Lower leg skin (tissue), 3 donors: ENCODE measurements at regions not wholly inside any gene's neighbourhood (a gene's known extent, or its start where the extent isn't known, plus 50 kb on each side); places are given as distances from the start of the nearest gene placed in this dataset.

Source experiments
- POLR2A ChIP-seq, 2 donors: fragments of 450-650 bp; IDR thresholded peaks; one replicate each; pipeline ENCODE4 v1.6.1; 2016 to 2017; ENCODE audit warnings: antibody characterized with exemption in 2 of 2, mild to moderate bottlenecking in 1 of 2, moderate library complexity in 1 of 2
- TF ChIP-seq, protein P1 (sequence below), 3 donors: fragments of 450-650 bp; IDR thresholded peaks; one replicate each; pipeline ENCODE4 v1.5.1; 2016; ENCODE audit warnings: antibody characterized with exemption in 3 of 3, mild to moderate bottlenecking in 3 of 3, moderate library complexity in 2 of 3

DNA sequence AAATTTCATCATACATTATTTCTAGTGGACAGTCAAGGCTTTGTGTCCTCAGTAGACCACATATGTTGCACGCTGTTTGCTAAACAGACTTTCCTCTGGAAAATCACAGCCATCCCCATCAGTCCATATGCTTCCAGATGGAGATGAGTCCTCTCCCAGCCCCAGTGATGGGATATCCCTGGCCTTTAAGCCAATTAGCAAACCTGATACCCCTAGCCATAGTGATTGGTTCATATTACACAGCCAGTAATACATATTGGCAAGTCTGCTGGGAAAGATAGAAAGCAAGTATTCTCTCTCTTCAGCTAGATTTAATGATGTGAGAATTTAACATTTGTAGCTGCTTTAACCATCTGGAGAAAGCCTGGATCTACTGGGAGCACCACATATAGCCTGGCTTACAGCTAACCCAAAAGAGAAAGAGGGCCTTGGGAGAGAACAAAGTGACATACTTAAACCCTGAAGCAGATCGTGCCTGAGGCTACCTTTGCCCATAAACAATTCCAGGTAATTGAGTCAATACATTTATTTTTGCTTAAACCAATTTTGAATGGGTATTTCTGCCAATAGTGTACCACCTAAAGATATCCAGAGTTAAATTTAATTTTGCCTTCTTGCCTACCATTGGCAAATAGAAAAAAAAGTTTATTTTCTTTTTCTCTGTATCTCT is 103.5 kb upstream of the HIVEP1 start:
- TF ChIP-seq, protein P1, sequence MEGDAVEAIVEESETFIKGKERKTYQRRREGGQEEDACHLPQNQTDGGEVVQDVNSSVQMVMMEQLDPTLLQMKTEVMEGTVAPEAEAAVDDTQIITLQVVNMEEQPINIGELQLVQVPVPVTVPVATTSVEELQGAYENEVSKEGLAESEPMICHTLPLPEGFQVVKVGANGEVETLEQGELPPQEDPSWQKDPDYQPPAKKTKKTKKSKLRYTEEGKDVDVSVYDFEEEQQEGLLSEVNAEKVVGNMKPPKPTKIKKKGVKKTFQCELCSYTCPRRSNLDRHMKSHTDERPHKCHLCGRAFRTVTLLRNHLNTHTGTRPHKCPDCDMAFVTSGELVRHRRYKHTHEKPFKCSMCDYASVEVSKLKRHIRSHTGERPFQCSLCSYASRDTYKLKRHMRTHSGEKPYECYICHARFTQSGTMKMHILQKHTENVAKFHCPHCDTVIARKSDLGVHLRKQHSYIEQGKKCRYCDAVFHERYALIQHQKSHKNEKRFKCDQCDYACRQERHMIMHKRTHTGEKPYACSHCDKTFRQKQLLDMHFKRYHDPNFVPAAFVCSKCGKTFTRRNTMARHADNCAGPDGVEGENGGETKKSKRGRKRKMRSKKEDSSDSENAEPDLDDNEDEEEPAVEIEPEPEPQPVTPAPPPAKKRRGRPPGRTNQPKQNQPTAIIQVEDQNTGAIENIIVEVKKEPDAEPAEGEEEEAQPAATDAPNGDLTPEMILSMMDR (IDR thresholded peaks at IDR 0.05), result no peak
- no peak for TF ChIP-seq POLR2A (IDR thresholded peaks at IDR 0.05)
